ENCODE measurements at regions not wholly inside any gene's neighbourhood (a gene's known extent, or its start where the extent isn't known, plus 50 kb on each side); places are given as distances from the start of the nearest gene placed in this dataset.
"Not testable (repeated sequence)": the region's sequence is repeated elsewhere in the genome, so short reads cannot be mapped to it uniquely, and the experiment has no call there.

DNA sequence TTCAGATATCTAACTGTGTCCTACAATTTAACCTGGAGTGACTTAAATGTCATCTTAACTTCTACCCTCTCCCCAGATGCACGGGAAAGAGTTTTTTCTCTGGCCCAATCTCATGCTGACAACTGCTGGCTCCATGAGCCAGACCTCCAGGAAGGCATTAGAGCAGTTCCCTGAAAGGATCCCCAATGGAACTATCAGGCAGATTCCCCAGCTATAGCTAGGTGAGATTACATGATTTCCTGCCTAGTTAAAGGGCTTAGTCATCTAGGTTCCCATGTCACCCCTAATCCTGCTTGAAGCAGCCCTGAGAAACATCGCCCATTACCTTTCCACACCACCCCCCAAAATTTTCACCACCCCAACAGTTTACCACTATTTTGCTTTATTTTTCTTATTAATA lies 373.5 kb upstream of the TRPC7 start:
- Histone ChIP-seq H2AFZ (ENCODE audit: low read length) (no peak overlapping the region), H3K4me2 (ENCODE audit: extremely low read depth, insufficient read depth, low read length) (no peak overlapping the region), H3K27ac (ENCODE audit: insufficient read depth, low read length) (no peak overlapping the region), H3K9me3 (ENCODE audit: control insufficient read depth, insufficient read depth, low read depth, low read length) (no peaks in the 10 kb centered on the region), H4K20me1 (ENCODE audit: control insufficient read depth, extremely low read depth, insufficient read depth, low read length) (no peaks in the 10 kb centered on the region), H3K79me2 (ENCODE audit: control insufficient read depth, insufficient read depth, low read length) (no peaks in the 10 kb centered on the region), H3K9ac (ENCODE audit: insufficient read depth, low read length) (no peak overlapping the region), H3K27me3 (ENCODE audit: control insufficient read depth, insufficient read depth, low read length) (no peaks in the 10 kb centered on the region), H3K4me1 (ENCODE audit: control insufficient read depth, extremely low read depth, insufficient read depth, low read length) (no peaks in the 10 kb centered on the region), H3K36me3 (ENCODE audit: control insufficient read depth, insufficient read depth, low read length) (no peaks in the 10 kb centered on the region), H3K4me3 (replicated peaks in 1 of 4; ENCODE audit: control extremely low read depth in 1 of 4, insufficient read depth in 1 of 4, low read depth in 3 of 4, low read length in 4 of 4) (no peak overlapping the region)
- DNase-seq (ENCODE audit: low read depth in 2 of 2), result no peak
- TF ChIP-seq, protein P1, sequence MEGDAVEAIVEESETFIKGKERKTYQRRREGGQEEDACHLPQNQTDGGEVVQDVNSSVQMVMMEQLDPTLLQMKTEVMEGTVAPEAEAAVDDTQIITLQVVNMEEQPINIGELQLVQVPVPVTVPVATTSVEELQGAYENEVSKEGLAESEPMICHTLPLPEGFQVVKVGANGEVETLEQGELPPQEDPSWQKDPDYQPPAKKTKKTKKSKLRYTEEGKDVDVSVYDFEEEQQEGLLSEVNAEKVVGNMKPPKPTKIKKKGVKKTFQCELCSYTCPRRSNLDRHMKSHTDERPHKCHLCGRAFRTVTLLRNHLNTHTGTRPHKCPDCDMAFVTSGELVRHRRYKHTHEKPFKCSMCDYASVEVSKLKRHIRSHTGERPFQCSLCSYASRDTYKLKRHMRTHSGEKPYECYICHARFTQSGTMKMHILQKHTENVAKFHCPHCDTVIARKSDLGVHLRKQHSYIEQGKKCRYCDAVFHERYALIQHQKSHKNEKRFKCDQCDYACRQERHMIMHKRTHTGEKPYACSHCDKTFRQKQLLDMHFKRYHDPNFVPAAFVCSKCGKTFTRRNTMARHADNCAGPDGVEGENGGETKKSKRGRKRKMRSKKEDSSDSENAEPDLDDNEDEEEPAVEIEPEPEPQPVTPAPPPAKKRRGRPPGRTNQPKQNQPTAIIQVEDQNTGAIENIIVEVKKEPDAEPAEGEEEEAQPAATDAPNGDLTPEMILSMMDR (conservative IDR thresholded peaks at IDR 0.05 in 1 of 2, IDR thresholded peaks at IDR 0.05 in 1 of 2; ENCODE audit: low read depth in 1 of 2, low read length in 2 of 2), result no peak
- no peak for TF ChIP-seq EZH2 (IDR thresholded peaks at IDR 0.05; ENCODE audit: low read length, missing control alignments)

DNA sequence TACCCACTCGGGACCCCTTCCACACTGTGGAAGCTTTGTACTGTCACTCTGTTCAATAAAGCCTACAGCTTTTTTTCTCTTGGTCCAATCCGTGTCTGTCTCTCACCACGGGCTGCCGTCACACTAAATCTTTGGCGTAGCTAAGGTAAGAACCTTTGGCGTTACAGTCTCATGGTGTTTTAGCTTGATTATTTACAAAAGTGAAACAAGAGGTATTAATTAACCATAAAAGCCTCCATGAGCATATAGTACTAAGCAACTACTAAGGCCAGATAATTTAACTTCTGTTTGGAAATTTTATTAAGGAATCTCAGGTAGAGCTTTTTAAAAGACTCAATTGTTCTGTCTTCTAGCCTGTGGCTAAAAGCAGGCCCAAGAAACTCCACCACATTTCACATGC lies 370.7 kb upstream of the TRPC7 start:
- no peak for TF ChIP-seq EZH2 (IDR thresholded peaks at IDR 0.05; ENCODE audit: low read length, missing control alignments)
- TF ChIP-seq, protein P1 (conservative IDR thresholded peaks at IDR 0.05 in 1 of 2, IDR thresholded peaks at IDR 0.05 in 1 of 2; ENCODE audit: low read depth in 1 of 2, low read length in 2 of 2), result no peak
- Histone ChIP-seq H3K36me3 (ENCODE audit: control insufficient read depth, insufficient read depth, low read length) (no peaks in the 10 kb centered on the region), H3K4me3 (replicated peaks in 1 of 4; ENCODE audit: control extremely low read depth in 1 of 4, insufficient read depth in 1 of 4, low read depth in 3 of 4, low read length in 4 of 4) (no peak overlapping the region), H3K27me3 (ENCODE audit: control insufficient read depth, insufficient read depth, low read length) (no peaks in the 10 kb centered on the region), H2AFZ (ENCODE audit: low read length) (no peak overlapping the region), H3K4me1 (ENCODE audit: control insufficient read depth, extremely low read depth, insufficient read depth, low read length) (no peaks in the 10 kb centered on the region), H3K79me2 (ENCODE audit: control insufficient read depth, insufficient read depth, low read length) (no peaks in the 10 kb centered on the region), H4K20me1 (ENCODE audit: control insufficient read depth, extremely low read depth, insufficient read depth, low read length) (no peaks in the 10 kb centered on the region), H3K4me2 (ENCODE audit: extremely low read depth, insufficient read depth, low read length) (no peak overlapping the region), H3K27ac (ENCODE audit: insufficient read depth, low read length) (no peak overlapping the region), H3K9me3 (ENCODE audit: control insufficient read depth, insufficient read depth, low read depth, low read length) (no peaks in the 10 kb centered on the region), H3K9ac (ENCODE audit: insufficient read depth, low read length) (no peak overlapping the region)
- no peak for DNase-seq (ENCODE audit: low read depth in 2 of 2)

DNA sequence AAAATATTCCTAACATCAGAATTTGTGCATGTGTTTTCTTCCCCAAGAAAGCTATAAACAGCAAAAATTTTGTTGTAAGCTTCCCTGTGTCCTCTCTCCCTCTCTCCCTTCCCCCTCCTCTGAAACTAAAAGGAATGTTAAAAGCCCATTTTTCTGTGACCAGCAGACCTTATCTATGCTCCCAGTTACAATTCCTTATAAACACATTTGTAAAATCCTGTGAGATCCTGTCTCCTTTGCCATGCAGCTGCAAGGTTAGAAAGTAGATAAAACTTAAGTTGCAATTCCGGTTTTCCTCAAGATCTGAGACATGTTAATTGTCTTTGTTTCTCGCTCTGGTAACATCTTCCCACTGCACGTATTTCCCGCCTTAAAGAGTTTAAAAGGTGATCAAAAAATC lies 370.3 kb upstream of the TRPC7 start:
- H4K20me1 ChIP-seq (ENCODE audit: control insufficient read depth, extremely low read depth, insufficient read depth, low read length); H3K27ac ChIP-seq (ENCODE audit: insufficient read depth, low read length); H3K9me3 ChIP-seq (ENCODE audit: control insufficient read depth, insufficient read depth, low read depth, low read length); H3K79me2 ChIP-seq (ENCODE audit: control insufficient read depth, insufficient read depth, low read length); H3K4me2 ChIP-seq (ENCODE audit: extremely low read depth, insufficient read depth, low read length); H3K27me3 ChIP-seq (ENCODE audit: control insufficient read depth, insufficient read depth, low read length); DNase-seq (ENCODE audit: low read depth in 2 of 2); H3K4me1 ChIP-seq (ENCODE audit: control insufficient read depth, extremely low read depth, insufficient read depth, low read length); H3K36me3 ChIP-seq (ENCODE audit: control insufficient read depth, insufficient read depth, low read length); H3K4me3 ChIP-seq (replicated peaks in 1 of 4; ENCODE audit: control extremely low read depth in 1 of 4, insufficient read depth in 1 of 4, low read depth in 3 of 4, low read length in 4 of 4); H3K9ac ChIP-seq (ENCODE audit: insufficient read depth, low read length); H2AFZ ChIP-seq (ENCODE audit: low read length): not testable (repeated sequence)

DNA sequence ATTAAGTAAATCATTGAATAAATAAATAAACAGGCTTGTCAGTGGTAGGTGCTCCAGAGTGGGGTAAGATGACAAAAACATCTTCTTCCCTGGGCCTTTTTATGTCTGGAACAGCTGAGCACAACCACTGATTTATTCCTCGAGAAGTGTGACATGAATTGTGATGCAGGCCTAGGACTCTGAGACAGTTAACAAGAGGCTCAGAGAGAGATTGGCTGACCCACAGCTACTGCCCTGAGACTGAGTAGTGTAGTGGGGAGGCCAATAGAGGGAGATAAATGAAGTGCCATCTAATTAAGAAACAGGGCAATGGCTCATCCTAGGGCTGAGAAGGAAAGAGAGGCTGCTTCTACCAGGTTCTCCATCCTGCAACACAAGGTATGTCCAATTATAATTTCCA lies 369.3 kb upstream of the TRPC7 start:
- no peak overlapping the region for H3K9ac ChIP-seq (ENCODE audit: insufficient read depth, low read length)
- H3K27me3 ChIP-seq (ENCODE audit: control insufficient read depth, insufficient read depth, low read length), result no peaks in the 10 kb centered on the region
- no peaks in the 10 kb centered on the region for H3K9me3 ChIP-seq (ENCODE audit: control insufficient read depth, insufficient read depth, low read depth, low read length)
- no peak for TF ChIP-seq EZH2 (IDR thresholded peaks at IDR 0.05; ENCODE audit: low read length, missing control alignments)
- TF ChIP-seq, protein P1 (conservative IDR thresholded peaks at IDR 0.05 in 1 of 2, IDR thresholded peaks at IDR 0.05 in 1 of 2; ENCODE audit: low read depth in 1 of 2, low read length in 2 of 2), result no peak
- H3K79me2 ChIP-seq (ENCODE audit: control insufficient read depth, insufficient read depth, low read length), result no peaks in the 10 kb centered on the region
- H3K36me3 ChIP-seq (ENCODE audit: control insufficient read depth, insufficient read depth, low read length), result no peaks in the 10 kb centered on the region
- no peak overlapping the region for H3K4me2 ChIP-seq (ENCODE audit: extremely low read depth, insufficient read depth, low read length)
- no peak overlapping the region for H2AFZ ChIP-seq (ENCODE audit: low read length)
- no peak overlapping the region for H3K27ac ChIP-seq (ENCODE audit: insufficient read depth, low read length)
- DNase-seq (ENCODE audit: low read depth in 2 of 2), result no peak
- H3K4me3 ChIP-seq (replicated peaks in 1 of 4; ENCODE audit: control extremely low read depth in 1 of 4, insufficient read depth in 1 of 4, low read depth in 3 of 4, low read length in 4 of 4), result no peak overlapping the region
- no peaks in the 10 kb centered on the region for H3K4me1 ChIP-seq (ENCODE audit: control insufficient read depth, extremely low read depth, insufficient read depth, low read length)
- H4K20me1 ChIP-seq (ENCODE audit: control insufficient read depth, extremely low read depth, insufficient read depth, low read length), result no peaks in the 10 kb centered on the region
